HG03558 (cell line): ENCODE measurements at regions not wholly inside any gene's neighbourhood (a gene's known extent, or its start where the extent isn't known, plus 50 kb on each side); places are given as distances from the start of the nearest gene placed in this dataset.
"Not testable (repeated sequence)": the region's sequence is repeated elsewhere in the genome, so short reads cannot be mapped to it uniquely, and the experiment has no call there.

Source experiments
- ATAC-seq: cut with Tn5 transposase; IDR thresholded peaks from one replicate; pipeline ENCODE4 v1.9.1; 2021; ENCODE audit warnings: moderate number of reproducible peaks; ENCODE audit not compliant: unreplicated experiment; ENCODE audit errors: extremely low read depth

DNA sequence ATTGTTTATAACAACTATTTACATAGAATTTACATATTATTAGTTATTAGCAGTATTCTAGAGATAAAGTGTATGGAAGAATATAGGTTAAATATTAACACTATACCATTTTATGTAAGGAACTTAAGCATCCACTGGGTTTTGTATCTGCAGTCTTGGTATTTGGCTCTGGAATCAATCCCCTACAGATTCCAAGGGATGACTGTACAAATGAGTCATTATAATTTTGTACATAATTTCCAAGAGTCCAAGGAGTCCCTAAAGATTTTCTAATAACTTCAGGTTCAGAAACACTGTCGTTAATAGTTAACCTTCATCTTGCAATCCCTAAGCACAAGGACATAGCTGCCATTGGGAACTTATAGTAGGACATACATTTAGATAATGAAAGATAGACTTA is 254.8 kb upstream of the PDE4D start:
- no peak for ATAC-seq

DNA sequence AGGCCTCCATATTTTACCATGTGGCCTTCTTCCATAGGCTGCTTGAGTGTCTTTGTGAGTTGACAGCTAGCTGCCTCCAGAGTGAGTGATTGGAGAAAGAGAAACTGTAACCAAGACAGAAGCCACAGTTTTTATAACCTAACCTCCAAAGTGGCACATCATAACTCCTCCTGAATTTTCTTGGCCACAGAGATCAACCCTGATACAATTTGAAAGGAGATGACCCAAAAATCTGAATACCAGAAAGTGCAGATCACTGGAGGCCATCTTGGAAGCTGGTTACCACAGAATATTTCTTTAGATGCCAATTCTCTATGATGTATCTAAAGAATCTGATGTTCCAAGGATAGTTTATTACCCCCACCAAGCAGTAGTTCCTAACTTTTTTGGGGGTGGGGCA is 254.3 kb upstream of the PDE4D start:
- no peak for ATAC-seq

DNA sequence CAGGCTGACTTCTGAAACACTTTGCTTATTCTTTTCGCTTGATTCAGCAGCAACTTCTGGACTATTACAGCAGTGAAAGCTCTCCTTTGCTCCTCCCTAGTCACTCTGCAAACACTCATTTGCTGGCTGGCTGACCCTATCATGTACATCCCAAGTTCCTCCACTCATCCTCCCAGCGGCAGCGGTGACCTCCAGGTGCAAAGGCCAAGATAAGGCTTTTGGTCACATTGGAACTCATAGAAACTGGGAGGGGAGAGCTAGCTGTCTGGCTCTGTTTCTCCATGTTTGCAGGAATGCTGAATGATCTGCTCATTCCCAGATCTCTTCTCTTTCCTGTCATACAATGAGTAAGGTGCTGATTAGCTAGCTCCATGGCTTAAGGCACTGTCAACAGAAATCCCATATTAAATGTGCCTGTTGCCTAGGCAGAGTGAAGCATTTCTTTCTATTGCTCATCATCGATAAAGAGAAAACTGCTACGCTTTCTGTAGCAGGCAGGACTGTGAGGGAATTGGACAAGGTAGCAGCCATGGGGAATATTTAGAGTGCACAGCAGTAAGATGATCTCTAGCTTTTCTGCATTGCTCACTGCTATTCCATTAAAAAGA is 250.5 kb upstream of the PDE4D start:
- ATAC-seq = no peak

DNA sequence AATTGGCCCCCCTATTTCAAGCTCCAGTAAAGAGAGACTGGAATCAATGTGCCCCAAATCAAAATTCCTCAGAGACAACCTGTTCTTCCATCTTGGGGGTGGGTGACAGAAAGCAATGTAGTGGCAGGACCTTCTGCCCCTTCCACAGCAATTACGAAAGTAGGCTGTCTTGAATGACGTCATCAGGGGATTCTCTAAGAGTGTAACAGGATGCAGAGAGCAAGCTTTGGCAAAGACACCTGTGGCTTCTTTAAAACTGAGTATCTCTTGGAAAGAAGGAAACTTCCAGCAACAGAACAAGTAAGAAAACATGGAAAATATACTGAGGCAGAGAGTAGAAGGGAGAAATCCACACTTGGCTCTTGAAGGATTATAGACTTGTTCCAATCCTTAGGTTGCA is 247.6 kb upstream of the PDE4D start:
- ATAC-seq = no peak

DNA sequence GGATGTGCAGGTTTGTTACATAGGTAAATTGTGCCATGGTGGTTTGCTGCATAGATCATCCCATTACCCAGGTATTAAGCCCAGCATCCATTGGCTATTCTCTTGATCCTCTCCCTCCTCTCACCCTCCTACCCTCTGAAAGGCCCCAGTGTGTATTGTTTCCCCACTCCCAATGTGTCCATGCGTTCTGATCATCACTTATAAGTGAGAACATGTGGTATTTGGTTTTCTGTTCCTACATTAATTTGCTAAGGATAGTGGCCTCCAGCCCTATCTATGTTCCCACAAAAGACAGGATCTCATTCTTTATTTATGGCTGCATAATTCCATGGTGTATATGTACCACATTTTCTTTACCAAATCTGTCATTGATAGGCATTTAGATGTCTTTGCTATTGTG is 243.3 kb upstream of the PDE4D start:
- ATAC-seq = no peak

DNA sequence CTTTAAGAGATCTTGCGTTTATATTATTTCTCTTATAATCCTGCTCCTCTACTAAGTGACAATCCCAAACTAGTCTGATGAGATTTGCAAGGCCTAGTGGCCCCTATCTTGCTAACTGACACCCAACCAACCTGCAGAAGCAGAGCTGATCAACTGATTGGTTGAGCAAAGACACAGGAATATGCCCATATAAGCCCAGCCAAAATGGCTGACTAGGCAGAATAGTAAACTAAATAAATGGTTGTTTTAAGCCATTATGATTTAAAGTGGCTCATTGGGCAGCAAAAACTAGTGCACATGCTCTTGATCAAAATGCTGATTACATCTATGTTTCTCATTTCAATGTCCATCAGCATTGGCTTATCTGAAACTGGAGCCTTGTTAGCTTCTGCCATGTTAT is 238.0 kb upstream of the PDE4D start:
- no peak for ATAC-seq

DNA sequence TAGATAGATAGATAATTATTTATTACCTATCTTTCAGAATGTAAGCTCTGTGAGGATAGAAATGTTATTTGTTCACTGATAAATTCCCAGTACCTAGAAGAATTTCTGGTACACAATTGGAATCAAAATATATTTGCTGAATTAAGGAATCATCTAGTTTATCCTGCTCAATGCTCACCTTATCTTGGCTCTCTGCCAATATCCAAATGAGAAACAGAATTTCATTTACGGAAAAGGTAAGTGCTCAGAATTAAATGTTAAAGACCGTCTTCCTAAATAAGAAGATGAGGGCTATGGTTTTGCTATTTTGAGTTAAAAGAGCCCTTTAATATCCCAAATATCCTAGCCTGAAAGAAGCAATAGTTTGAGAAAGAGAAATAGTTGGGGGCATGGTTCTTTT is 232.1 kb upstream of the PDE4D start:
- no peak for ATAC-seq

DNA sequence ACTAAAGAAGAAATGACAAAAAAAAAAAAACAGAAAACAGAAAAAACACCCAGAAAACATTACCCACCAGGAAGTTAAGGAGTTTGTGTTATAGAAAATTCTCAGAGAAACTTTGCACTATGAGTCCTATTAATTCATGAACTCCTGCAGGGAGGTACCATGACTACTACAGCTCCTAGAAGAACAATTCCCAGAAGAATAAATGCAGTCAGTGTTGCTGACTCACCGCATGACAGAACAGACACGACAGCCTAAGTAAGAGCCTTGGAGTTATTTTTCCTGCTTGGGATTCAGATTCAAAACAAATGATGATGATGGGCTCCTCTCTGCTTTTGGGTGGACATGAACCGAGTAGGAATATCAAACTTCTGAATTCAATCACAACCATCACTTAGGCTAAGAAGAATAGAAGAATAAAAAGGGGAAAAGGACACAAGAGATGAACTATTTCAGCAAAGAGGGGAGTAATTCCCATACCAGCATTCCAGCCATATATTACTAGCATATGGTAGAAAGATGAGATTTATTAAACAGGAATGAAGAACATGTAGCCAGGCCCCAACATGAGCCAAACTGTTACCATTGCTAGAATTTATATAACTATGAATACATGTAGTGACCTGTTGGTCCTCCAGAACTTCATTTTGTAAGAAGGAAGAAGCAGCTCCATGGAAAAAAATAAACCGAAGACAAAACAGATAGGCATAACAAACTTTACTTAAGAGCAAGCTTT is 209.6 kb upstream of the PDE4D start:
- ATAC-seq = no peak

DNA sequence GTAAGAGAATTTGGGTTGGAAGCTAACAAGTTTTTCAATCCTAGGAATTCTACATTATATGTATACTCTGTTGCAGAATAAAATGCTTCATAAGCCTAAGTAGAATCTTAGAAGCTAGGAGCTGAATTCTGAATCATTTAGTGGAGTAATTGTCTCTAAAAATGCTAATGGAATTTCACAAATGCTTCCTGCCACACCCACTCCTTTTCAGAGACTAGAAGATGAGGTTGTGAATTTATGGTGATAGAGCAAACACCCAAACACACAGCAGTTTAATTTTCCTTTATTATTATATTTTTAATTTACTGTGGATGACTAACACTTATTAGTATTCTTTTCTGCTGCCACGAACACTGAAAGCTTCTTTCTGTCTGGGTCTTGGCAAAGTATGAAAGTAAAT is 208.0 kb upstream of the PDE4D start:
- no peak for ATAC-seq

DNA sequence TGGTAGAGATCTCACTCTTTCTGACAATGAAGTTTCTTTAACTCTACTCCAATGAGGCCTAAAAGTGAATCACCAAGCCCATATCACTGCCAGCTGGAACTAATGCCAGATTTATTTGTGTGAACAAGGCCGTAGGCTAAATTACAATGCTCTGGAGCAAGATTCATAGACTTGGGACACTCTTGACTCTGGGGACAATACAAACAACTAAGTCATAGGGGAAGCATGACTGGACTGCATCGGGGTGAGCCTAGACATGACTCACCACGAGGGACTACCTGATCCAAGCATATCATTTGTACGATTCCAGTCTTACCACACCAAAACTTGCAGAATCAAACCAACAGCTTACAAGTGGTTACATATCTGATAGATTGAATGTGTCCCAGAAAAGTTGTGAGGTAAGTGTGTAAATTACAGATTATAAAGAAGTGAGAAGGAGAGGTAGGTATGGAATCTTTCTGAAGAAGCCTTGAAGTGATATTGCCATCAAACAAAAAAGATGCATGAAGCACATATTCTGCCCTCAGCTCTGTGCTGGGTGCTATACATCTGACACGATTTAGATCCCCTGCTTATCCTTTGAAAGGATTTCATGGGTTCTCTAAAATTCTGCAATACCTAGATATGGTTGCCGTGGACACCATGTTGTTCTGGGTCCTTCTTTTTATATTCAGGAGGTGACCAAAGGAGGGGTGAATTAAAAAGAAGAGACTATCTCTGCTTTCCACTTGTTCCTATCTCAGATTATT is 199.3 kb upstream of the PDE4D start:
- no peak for ATAC-seq

DNA sequence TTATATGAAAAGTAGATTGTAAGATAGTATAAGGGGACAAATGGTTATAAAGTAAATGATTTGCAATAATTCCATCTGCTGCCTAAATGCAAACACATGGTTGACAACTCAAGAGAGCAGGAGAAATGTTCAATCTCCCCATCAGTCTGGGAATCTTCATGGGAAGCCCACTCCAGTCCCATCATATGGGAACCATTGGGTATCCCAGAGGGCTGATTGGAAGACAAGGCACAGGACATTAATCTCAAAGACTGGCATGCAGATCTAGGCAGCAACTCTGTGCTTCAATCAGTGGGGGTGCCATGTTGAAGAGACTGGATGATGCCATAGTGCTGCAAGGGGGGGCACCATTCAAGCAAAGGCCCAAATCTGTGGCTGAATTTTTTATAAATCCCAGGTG is 193.1 kb upstream of the PDE4D start:
- no peak for ATAC-seq

DNA sequence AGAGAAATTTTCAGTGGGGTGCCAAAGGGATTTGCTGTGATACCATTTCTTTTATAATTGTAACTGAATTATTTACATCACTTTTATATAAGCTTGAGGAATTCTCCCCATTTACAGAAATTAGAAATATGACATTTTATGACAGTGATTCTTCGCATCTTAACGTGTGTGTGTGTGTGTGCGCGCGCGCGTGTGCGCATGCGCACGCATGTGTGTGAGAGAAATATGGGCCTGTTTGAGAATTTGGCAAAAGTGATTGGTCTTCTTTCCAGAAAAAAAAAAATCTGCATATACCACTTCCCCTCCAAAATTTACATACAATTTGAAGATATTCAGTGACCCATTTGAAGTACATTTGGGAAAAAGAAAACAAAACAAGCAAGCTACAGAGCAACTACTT is 190.7 kb upstream of the PDE4D start:
- no peak for ATAC-seq

DNA sequence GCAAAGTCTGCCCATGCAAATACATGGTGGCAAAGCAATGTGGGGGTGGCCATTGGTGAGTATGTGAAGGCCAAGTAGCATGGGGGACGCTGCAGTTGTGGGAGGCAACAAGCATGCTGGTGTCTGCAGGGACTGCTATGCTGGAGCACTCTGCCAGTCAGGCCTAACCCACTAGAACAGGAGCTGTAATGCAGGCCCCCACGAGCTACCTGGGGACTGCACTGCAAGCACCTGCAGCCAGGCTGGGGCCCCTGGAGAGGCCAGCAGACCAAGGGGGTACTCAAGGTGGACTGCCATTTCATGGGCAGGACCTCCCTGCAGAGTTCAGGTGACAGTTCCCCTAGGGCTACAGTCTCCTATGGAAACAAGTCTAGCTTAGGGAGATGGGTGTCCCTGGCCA is 183.8 kb upstream of the PDE4D start:
- no peak for ATAC-seq

DNA sequence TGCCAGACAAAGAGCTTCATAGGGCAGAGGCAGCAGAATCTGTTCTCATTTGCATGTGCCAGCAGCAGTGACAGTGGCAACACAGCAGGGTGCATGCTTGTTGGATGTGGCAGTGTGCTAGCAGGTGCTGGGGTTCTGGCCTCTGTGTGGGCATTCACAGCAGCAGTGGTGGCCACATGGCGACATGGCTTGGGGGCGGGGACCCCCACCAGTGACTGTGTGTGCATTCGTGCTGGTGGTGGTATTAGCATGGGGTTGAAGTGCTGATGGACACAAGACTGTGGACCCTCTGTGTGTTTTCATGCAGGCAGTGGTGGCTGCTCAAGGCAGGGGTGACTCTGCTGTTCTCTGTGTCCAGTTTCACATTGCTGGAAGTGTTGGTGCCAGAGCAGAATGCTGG is 183.2 kb upstream of the PDE4D start:
- ATAC-seq = no peak

DNA sequence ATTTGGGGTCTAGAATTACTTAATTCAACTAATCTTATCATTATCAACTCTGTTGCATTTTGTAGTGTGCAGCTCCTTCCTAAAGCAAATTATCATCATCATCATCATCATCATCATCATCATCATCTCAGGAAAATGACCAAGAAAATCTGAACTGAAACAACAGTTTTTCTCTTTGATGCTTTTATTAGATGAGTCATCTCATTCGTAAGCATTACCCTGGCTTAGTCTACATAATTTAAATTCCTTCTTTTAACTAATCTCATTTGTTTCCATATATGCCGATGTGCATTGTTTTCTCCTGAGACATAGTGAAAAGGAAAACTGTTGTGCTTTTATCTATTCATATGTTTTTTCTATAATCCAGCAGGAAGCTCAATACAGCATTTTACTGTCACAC is 173.0 kb upstream of the PDE4D start:
- no peak for ATAC-seq

DNA sequence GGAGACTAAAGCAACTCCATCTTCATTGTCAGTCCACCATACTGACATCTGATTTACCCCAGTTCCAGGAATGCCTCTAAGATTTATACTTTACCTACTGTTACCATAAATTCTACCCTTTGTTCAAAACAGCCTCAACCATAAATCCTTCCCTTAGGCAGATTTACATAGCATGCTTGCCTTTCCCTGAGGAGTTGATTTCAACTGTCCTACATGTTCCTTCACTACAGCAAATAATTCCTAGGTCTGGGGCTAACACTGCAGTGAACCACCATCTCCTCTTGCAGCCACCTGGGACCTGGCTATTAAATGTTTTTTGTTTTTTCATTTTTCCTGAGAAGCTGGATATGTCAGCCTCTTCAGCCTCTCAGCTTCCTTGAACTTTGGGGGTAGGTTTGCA is 166.9 kb upstream of the PDE4D start:
- ATAC-seq = no peak

DNA sequence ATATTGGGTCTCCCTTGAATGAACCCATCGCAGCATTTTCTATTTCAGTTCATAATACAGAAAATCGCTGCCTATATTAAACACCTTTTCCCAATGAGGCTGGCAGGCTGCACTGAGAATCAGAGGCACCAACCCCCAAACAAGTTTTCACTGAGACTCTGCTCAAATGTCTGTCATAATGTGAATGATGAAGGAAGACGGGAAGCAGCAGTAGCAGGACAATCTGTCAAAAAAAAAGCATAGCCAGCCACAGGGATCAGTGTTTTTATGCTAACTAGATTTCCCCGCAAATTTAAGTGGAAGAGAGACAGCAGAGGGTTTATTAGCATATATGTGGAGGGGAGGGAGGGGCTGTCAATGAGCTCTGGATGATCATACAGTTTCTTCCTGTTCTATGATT is 162.7 kb upstream of the PDE4D start:
- no peak for ATAC-seq

DNA sequence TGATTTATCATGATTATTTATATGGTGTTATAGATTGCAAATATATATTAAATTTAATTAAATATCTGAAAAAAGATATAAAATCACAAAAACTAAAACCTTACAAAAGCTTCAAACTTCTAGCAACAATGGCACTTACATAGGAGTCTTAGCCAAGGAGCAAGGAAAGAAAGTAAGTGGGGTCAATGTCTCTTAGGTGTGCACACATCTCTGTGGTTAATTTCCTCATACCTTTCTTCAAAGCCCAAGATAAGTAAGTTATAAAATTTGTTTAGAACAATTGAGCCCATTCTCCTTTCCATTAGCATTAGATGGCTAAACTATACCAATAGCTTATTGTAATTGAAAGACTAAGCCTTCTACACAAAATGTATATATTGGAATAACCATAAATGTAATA is 161.6 kb upstream of the PDE4D start:
- no peak for ATAC-seq

DNA sequence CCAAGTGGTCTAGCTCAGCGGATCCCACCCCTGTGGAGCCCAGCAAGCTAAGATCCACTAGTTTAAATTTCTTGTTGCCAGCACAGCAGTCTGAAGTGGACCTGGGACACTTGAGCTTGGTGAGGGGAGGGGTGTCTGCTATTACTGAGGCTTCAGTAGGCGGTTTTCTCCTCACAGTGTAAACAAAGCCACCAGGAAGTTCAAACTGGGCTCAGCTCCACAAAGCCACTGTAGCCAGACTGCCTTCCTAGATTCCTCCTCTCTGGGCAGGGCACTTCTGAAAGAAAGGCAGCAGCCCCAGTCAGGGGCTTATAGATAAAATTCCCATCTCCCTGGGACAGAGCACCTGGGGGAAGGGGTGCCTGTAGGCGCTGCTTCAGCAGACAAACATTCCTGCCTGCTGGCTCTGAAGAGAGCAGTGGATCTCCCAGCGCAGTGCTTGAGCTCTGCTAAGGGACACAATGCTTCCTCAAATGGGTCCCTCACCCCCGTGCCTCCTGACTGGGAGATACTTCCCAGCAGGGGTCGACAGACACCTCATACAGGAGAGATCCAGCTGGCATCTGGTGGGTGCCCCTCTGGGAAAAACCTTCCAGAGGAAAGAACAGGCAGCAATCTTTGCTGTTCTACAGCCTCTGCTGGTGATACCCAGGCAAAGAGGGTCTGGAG is 148.6 kb upstream of the PDE4D start:
- not testable (repeated sequence) for ATAC-seq

DNA sequence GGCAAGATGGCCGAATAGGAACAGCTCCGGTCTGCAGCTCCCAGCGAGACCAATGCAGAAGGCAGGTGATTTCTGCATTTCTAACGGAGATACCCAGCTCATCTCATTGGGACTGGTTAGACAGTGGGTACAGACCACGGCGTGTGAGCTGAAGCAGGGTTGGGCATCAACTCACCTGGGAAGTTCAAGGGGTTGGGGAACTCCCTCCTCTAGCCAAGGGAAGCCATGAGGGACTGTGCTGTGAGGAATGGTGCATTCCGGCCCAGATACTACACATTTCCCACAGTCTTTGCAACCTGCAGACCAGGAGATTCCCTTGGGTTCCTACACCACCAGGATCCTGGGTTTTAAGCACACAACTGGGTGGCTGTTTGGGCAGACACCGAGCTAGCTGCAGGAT is 148.0 kb upstream of the PDE4D start:
- ATAC-seq = not testable (repeated sequence)
